Colonic mucosa (tissue), 4 donors: ENCODE measurements at regions not wholly inside any gene's neighbourhood (a gene's known extent, or its start where the extent isn't known, plus 50 kb on each side); places are given as distances from the start of the nearest gene placed in this dataset.

ENCODE experiments used
- DNase-seq: peaks from one replicate; pipeline ENCODE4 v3.0.0-alpha.2; 2020
- H3K27ac ChIP-seq: fragments of 200-600 bp; one replicate; pipeline ENCODE4 v1.8.0; 2021
- H3K27me3 ChIP-seq: fragments of 200-600 bp; one replicate; pipeline ENCODE4 v1.8.0; 2021
- H3K36me3 ChIP-seq: fragments of 200-600 bp; one replicate; pipeline ENCODE4 v1.8.0; 2021
- H3K4me1 ChIP-seq: fragments of 200-600 bp; one replicate; pipeline ENCODE4 v1.8.0; 2021; ENCODE audit warnings: mild to moderate bottlenecking
- H3K4me3 ChIP-seq: fragments of 200-600 bp; one replicate; pipeline ENCODE4 v1.8.0; 2021
- H3K9ac ChIP-seq, 2 donors: one replicate each; pipeline ENCODE4 v1.7.0; 2013; ENCODE audit warnings: control low read depth in 2 of 2, low read depth in 2 of 2, low read length in 2 of 2
- H3K9me3 ChIP-seq: fragments of 200-600 bp; one replicate; pipeline ENCODE4 v1.8.0; 2021
- intact Hi-C: fragments of 100-400 bp; cut with DNase I; formaldehyde crosslinking; loops from one replicate; pipeline ENCODE4 v1.14.1; 2022
- TF ChIP-seq, protein P1 (sequence below): fragments of 200-600 bp; IDR thresholded peaks from one replicate; pipeline ENCODE4 v1.8.0; 2022; ENCODE audit warnings: antibody characterized with exemption, mild to moderate bottlenecking
- donor health status: healthy.
- donor health status: DM: no; HTN: no; CAD: no.
- donor health status: DM: no; HTN: no; CAD: no.

DNA sequence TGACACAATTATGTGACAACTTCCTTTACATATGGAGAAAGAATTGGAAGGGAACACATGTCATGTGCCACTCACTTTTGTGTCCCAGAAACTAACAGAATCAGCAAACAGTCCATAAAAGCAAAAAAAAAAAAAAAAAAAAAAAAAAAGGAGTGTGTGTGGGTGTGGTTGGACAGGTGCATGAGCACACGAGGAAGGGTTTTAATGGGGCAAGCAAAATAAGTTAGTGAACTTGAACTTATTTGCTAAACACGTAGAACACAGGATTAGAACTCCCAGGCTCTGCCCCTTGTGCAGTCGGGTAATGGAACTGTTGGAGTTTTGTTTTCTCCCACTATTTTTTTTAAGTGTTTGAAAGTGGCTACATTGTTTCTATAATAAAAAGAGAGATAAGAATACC lies 74.8 kb upstream of the PJA2 start:
- H3K27ac ChIP-seq: peak overlapping the region; percentile 24
- H3K9ac ChIP-seq: no peak overlapping the region
- H3K36me3 ChIP-seq: no peaks in the 10 kb centered on the region
- H3K4me1 ChIP-seq: peaks cover 9% of the 10 kb centered on the region
- intact Hi-C loops: no loop called here
- no peak for DNase-seq
- TF ChIP-seq, protein P1, sequence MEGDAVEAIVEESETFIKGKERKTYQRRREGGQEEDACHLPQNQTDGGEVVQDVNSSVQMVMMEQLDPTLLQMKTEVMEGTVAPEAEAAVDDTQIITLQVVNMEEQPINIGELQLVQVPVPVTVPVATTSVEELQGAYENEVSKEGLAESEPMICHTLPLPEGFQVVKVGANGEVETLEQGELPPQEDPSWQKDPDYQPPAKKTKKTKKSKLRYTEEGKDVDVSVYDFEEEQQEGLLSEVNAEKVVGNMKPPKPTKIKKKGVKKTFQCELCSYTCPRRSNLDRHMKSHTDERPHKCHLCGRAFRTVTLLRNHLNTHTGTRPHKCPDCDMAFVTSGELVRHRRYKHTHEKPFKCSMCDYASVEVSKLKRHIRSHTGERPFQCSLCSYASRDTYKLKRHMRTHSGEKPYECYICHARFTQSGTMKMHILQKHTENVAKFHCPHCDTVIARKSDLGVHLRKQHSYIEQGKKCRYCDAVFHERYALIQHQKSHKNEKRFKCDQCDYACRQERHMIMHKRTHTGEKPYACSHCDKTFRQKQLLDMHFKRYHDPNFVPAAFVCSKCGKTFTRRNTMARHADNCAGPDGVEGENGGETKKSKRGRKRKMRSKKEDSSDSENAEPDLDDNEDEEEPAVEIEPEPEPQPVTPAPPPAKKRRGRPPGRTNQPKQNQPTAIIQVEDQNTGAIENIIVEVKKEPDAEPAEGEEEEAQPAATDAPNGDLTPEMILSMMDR: no peak
- no peak overlapping the region for H3K4me3 ChIP-seq
- H3K27me3 ChIP-seq: no peaks in the 10 kb centered on the region
- H3K9me3 ChIP-seq: no peaks in the 10 kb centered on the region

DNA sequence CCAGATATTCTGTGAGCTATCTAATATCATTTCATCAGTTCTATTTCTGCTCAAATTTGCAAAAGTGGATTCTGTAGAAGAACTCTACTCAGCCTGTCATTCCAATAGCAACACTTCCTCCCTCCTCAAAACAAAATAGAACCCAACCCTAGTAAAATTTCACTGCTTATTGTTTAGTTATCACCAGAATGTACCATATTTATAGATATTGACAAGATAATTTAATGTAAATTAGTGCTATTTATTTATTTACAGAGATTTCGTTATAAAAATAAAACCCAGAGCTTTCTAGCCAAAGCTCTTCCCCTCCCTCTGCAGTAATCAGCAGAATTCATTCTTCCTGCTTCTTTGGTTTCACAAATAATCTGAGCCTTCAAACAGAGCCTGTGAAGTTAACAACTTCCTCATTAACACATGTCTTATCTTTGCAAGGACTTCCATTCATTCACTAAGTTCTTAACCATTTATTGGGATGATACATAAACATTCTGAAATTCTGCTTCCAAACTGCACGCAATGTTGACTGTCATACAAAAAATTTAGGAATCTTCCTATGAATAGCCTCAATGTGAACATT lies 73.7 kb upstream of the PJA2 start:
- no peaks in the 10 kb centered on the region for H3K27me3 ChIP-seq
- H3K27ac ChIP-seq: no peak overlapping the region
- DNase-seq: no peak
- no peaks in the 10 kb centered on the region for H3K9me3 ChIP-seq
- H3K4me3 ChIP-seq: no peak overlapping the region
- intact Hi-C loops: no loop called here
- no peak overlapping the region for H3K9ac ChIP-seq
- H3K36me3 ChIP-seq: no peaks in the 10 kb centered on the region
- peaks cover 9% of the 10 kb centered on the region for H3K4me1 ChIP-seq
- TF ChIP-seq, protein P1: no peak

DNA sequence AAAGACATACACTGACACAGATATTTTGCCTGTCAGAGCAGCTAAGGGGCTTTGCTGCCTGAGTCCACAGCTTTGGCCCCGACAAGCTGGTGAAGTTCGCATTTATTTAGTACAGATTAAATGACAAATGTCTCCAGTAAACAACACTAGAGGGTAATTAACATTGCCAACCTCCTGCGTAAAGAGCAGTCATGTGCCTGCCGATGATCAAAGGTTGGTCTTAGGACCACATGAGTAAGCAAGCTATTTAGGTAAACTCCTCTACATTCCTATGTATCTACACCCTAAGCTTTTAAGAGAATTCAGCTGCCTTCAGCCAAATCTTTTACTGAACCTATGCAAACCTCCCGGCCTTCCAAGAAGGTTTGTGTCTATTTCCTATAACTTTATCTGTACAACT lies 73.0 kb upstream of the PJA2 start:
- no peaks in the 10 kb centered on the region for H3K36me3 ChIP-seq
- no peak for DNase-seq
- TF ChIP-seq, protein P1: no peak
- no peak overlapping the region for H3K4me3 ChIP-seq
- peaks cover 9% of the 10 kb centered on the region for H3K4me1 ChIP-seq
- H3K27me3 ChIP-seq: no peaks in the 10 kb centered on the region
- no peak overlapping the region for H3K27ac ChIP-seq
- no peak overlapping the region for H3K9ac ChIP-seq
- no peaks in the 10 kb centered on the region for H3K9me3 ChIP-seq
- intact Hi-C loops: no loop called here

DNA sequence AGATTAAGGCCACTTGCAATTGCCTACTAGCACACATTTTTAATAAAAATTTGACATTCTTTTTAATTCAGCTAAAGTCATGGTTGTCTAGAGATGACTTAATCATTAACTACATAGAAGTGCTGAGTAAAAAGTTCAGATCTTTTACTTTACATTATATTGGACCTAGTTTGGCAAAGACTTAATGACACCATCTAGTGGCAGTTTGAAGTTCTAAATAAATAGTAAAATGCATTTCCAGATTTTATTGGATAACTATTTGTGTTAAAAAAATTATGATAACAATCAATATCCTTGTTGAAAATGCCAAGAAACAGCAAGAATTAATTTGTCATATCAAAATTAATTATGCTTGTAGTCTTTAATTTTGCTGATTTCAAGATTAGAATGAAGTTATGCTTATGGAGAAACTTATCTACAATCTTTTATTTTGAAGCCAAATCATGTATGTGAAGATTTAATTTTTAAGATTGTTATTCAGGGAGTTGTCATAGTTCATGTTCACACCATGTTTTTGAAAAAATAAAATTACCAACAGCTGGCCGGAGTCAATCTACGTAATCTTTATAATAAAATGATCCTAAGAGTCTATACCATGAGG lies 69.6 kb upstream of the PJA2 start:
- H3K9ac ChIP-seq: no peak overlapping the region
- DNase-seq: no peak
- H3K36me3 ChIP-seq: no peaks in the 10 kb centered on the region
- H3K4me1 ChIP-seq: peaks cover 7% of the 10 kb centered on the region
- no peaks in the 10 kb centered on the region for H3K9me3 ChIP-seq
- TF ChIP-seq, protein P1: peak; percentile 40
- no peak overlapping the region for H3K4me3 ChIP-seq
- intact Hi-C loops: loop anchor here (5.0 to 10.0 kb wide), 2 partner anchors 557 to 805 kb away; no protein-coding TSS in a partner anchor
- H3K27ac ChIP-seq: no peak overlapping the region
- no peaks in the 10 kb centered on the region for H3K27me3 ChIP-seq

DNA sequence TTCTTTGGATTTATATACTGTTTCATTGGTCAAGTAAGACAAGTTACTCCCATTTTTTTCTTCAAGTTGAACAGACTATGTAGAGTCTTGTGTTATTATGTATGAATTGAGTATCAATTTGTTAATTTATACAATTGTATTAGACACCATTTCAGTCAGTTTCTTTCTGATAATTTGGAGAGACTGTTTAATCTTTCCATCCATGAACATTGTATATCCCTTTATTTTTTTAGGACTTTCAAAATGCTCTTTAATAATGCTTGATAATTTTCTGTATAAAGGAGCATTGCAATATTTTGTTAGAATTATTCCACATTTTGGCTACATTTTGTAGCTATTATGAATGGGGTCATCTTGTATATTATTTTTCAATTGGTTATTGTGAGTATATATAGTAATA lies 69.1 kb upstream of the PJA2 start:
- intact Hi-C loops: loop anchor here (5.0 to 10.0 kb wide), 2 partner anchors 557 to 804 kb away; no protein-coding TSS in a partner anchor
- no peak for DNase-seq
- no peak overlapping the region for H3K9ac ChIP-seq
- no peak overlapping the region for H3K27ac ChIP-seq
- H3K36me3 ChIP-seq: no peaks in the 10 kb centered on the region
- H3K9me3 ChIP-seq: no peaks in the 10 kb centered on the region
- TF ChIP-seq, protein P1: no peak
- H3K27me3 ChIP-seq: no peaks in the 10 kb centered on the region
- no peak overlapping the region for H3K4me3 ChIP-seq
- peaks cover 2% of the 10 kb centered on the region for H3K4me1 ChIP-seq
